GM12872 (cell line): ENCODE measurements at regions not wholly inside any gene's neighbourhood (a gene's known extent, or its start where the extent isn't known, plus 50 kb on each side); places are given as distances from the start of the nearest gene placed in this dataset.

Experiments used
- CTCF ChIP-seq: IDR thresholded peaks from 3 replicates; pipeline ENCODE4 v1.5.1; 2011; ENCODE audit warnings: low read depth, mild to moderate bottlenecking, low read length, moderate library complexity; ENCODE audit not compliant: insufficient read depth

GRCh38 chr12:115528466-115528865 is 749.0 kb downstream of the MED13L start:
- TF ChIP-seq CTCF = no peak

DNA sequence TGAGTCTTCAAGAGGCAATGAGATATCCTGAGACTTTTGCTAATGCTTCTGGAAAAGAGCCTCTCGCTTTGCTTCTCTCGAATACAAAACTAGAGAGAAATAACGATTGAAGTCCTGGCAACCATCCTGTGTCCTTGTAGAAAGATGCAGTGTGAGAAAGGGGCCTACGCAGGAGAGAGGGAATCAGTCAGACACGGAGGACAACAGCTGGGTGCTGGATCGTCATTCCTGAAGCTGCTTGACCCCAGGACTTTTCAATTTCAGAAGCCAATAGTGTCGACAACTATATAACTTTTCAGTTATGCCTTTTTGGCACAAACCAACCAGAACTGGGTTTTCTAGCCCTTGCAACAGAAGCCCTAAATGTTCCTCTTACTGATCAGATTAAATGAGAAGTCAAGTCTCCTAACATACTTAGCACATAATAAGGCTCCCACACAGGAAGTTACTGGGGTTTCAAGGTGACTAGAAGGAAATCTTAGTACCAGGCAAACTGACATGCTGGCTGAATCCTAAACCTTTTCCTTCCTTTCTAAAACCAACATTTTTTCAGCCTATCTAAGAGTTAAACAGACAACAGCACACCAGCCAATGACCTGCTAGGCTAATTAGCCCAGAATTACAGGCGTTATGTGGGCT is 755.6 kb downstream of the MED13L start:
- TF ChIP-seq CTCF = no peak

GRCh38 chr12:115519887-115520286 is 757.6 kb downstream of the MED13L start:
- TF ChIP-seq CTCF = no peak

DNA sequence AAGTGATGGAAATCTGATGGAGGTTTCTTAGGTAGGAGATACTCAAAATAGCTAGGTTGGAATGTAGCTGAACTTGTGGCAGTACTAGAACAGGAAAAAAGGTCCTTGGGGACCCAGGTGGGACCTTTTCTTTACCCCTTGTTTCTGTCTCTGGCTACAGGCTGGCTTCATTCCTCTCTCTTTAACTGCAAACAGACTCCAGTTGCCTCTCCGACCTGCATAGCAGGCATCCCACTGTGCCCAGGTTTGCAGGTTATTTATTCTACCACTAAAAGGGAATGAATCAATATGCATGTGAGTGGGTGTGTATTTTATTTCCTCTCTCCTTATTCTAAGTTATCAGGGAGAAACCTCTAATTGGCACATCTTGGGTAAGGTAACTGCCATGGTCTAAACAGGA is 758.1 kb downstream of the MED13L start:
- no peak for TF ChIP-seq CTCF

- no peak for TF ChIP-seq CTCF
Observed at GRCh38 chr12:115517913-115518312, 759.6 kb downstream of the MED13L start.

- no peak for TF ChIP-seq CTCF
Observed at GRCh38 chr12:115511986-115512711, 765.3 kb downstream of the MED13L start.

- no peak for TF ChIP-seq CTCF
Observed at GRCh38 chr12:115511305-115511704, 766.2 kb downstream of the MED13L start.
